ENCODE measurements at regions not wholly inside any gene's neighbourhood (a gene's known extent, or its start where the extent isn't known, plus 50 kb on each side); places are given as distances from the start of the nearest gene placed in this dataset.
A peak's percentile ranks its signal among the peaks of the same experiment; 100 is the strongest.

GRCh38 chr2:217273851-217274250, 414.0 kb upstream of the TNP1 start:
- Mint-ChIP-seq H3K27ac (no peak overlapping the region), H3K4me1 (no peaks in the 10 kb centered on the region), H3K9me3 (peaks cover 0 to 3% (median 0%) of the 10 kb centered on the region in 7 donors), H3K4me3 (no peak overlapping the region), H3K36me3 (peaks cover 0 to 2% of the 10 kb centered on the region in 2 donors), H3K27me3 (peaks cover 24 to 69% (median 47%) of the 10 kb centered on the region in 3 donors)
- ATAC-seq (ENCODE audit: low read depth in 2 of 2) = no peak
- no peak for DNase-seq

- ATAC-seq (ENCODE audit: low read depth in 2 of 2) (no peak), DNase-seq (no peak)
- H3K27me3 Mint-ChIP-seq = peaks cover 30 to 69% (median 46%) of the 10 kb centered on the region in 3 donors
- no peaks in the 10 kb centered on the region for H3K4me1 Mint-ChIP-seq
- H3K9me3 Mint-ChIP-seq = peaks cover 0 to 7% (median under 1%) of the 10 kb centered on the region in 7 donors
- no peak overlapping the region for H3K4me3 Mint-ChIP-seq
- H3K36me3 Mint-ChIP-seq = peaks cover 0 to 9% of the 10 kb centered on the region in 2 donors
- no peak overlapping the region for H3K27ac Mint-ChIP-seq
These were observed 413.3 kb upstream of the TNP1 start for GRCh38 chr2:217273162-217273561.

DNA sequence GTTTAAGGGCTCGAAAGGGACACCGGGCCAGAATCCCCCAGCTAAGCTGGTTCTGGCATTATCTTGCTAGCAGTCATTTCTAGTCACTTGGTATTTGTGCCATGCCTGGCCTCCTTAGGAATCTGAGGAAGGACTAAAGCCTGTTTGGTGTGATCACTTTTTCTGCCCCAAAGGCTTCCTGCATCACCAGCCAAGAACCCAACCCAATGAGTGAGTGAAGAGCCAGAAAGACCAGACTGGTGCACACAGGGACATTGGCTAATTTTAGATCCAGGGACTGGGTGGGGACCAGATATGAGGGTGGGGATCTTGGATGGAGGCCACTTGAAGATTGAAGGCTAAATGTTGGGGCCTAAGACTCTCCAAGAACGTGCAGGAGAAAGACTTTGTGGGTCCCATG, 411.9 kb upstream of the TNP1 start:
- H3K27ac Mint-ChIP-seq = no peak overlapping the region
- peaks cover 7 to 19% of the 10 kb centered on the region in 2 donors for H3K36me3 Mint-ChIP-seq
- H3K4me1 Mint-ChIP-seq = no peaks in the 10 kb centered on the region
- H3K9me3 Mint-ChIP-seq = peaks cover 5 to 20% (median 13%) of the 10 kb centered on the region in 7 donors
- peaks cover 38 to 67% (median 51%) of the 10 kb centered on the region in 3 donors for H3K27me3 Mint-ChIP-seq
- no peak overlapping the region for H3K4me3 Mint-ChIP-seq
- ATAC-seq (ENCODE audit: low read depth in 2 of 2) (no peak), DNase-seq (no peak)

- Mint-ChIP-seq H3K36me3 (peaks cover 7 to 19% of the 10 kb centered on the region in 2 donors), H3K27me3 (peaks cover 39 to 68% (median 46%) of the 10 kb centered on the region in 3 donors), H3K9me3 (peaks cover 5 to 27% (median 18%) of the 10 kb centered on the region in 7 donors), H3K4me1 (no peaks in the 10 kb centered on the region), H3K4me3 (no peak overlapping the region), H3K27ac (no peak overlapping the region)
- no peak for ATAC-seq (ENCODE audit: low read depth in 2 of 2)
- no peak for DNase-seq
These were observed 410.7 kb upstream of the TNP1 start for GRCh38 chr2:217270485-217271121.

DNA sequence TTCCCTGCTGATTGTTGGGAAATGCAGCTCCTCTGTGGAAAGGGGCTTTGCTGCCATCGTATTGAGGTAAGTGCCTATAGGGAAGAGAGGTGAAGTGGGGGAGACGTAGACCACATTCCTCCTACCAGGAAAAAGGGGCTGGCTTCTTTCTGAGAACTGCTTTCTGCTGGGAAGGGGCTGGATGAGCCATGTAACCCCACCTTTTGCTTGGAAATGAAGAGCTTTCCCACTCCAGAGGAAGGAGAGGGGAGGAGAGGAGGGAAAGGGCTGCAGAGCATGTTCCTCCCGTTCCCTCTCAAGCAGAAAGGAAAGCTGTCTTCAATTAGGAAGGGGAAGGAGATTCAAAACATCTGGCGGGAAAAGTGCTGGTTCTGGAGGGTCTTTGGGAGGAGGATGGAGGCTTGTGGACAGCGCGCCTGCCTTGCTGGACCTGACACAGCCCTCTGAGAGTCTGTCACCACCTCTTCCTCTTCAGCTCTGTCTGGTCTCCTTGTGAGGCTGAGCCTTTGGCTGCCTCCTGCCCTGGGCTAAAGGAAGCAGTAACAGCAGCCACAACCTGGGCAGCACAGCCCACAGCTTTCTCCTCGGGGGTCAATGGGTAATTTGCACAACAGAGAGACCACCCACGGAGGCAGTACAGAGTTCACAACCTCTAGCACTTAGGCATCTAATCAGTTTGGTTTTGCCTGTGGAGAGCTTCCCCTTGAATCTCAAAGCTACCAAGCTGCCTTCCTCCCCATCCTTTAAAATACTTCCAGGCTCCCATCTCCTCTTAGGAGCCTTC, 410.0 kb upstream of the TNP1 start:
- DNase-seq (no peak), ATAC-seq (ENCODE audit: low read depth in 2 of 2) (no peak)
- Mint-ChIP-seq H3K4me1 (no peaks in the 10 kb centered on the region), H3K36me3 (peaks cover 7 to 19% of the 10 kb centered on the region in 2 donors), H3K27ac (no peak overlapping the region), H3K9me3 (peaks cover 5 to 27% (median 18%) of the 10 kb centered on the region in 7 donors), H3K4me3 (no peak overlapping the region), H3K27me3 (peaks cover 42 to 61% (median 43%) of the 10 kb centered on the region in 3 donors)

DNA sequence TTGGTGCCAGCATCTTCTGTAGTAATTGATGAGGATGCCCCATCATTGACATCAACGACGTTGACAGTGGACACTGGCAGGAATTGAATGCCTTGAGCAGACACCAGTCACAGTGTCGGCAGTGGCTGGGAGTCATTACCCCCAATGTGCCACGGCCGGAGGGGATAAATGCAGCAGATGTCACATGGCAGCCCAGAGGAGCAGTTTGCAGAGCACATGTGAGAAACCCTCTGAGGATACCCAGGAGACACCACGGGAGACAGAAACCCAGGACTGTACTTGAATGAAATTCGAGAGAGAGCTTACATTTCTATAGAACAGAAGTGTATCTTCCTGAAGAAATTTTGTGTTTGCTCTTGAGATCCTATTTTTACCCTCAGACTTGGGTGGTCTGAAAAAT, 409.1 kb upstream of the TNP1 start:
- H3K9me3 Mint-ChIP-seq = peaks cover 5 to 25% (median 18%) of the 10 kb centered on the region in 7 donors
- peaks cover 7 to 19% of the 10 kb centered on the region in 2 donors for H3K36me3 Mint-ChIP-seq
- no peak for ATAC-seq (ENCODE audit: low read depth in 2 of 2)
- peaks cover 46 to 54% (median 51%) of the 10 kb centered on the region in 3 donors for H3K27me3 Mint-ChIP-seq
- DNase-seq = no peak
- H3K4me1 Mint-ChIP-seq = no peaks in the 10 kb centered on the region
- no peak overlapping the region for H3K27ac Mint-ChIP-seq
- H3K4me3 Mint-ChIP-seq = no peak overlapping the region

DNA sequence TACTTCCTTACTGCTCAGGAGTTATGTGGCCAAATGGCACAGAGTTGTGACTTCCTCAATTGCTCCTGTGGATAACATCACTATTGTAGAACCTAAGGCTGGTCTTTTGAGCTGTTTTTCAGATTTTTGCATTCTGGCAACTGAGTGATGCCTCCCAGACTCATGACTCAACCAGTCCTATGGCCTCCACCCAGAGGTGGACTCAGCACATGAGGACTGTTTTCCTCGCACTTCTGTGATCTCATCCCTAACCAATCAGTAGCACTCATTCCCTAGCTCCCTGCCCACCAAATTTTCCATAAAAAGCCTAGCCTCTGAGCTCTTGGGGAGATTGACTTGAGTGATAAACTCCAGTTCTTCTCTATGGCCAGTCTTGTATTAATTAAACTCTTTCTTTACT, 407.9 kb upstream of the TNP1 start:
- Mint-ChIP-seq H3K27me3 (peaks cover 46 to 59% (median 55%) of the 10 kb centered on the region in 3 donors), H3K9me3 (peaks cover 5 to 25% (median 18%) of the 10 kb centered on the region in 7 donors), H3K36me3 (peaks cover 7 to 19% of the 10 kb centered on the region in 2 donors), H3K4me3 (no peak overlapping the region), H3K27ac (no peak overlapping the region), H3K4me1 (no peaks in the 10 kb centered on the region)
- ATAC-seq (ENCODE audit: low read depth in 2 of 2) (no peak), DNase-seq (no peak)

GRCh38 chr2:217263756-217264155, 403.9 kb upstream of the TNP1 start:
- ATAC-seq (ENCODE audit: low read depth in 2 of 2) = no peak
- DNase-seq = no peak
- H3K9me3 Mint-ChIP-seq = peaks cover 8 to 28% (median 19%) of the 10 kb centered on the region in 7 donors
- H3K27me3 Mint-ChIP-seq = peaks cover 47 to 57% (median 54%) of the 10 kb centered on the region in 3 donors
- H3K27ac Mint-ChIP-seq = no peak overlapping the region
- no peaks in the 10 kb centered on the region for H3K4me1 Mint-ChIP-seq
- H3K4me3 Mint-ChIP-seq = no peak overlapping the region
- H3K36me3 Mint-ChIP-seq = peaks cover 7 to 16% of the 10 kb centered on the region in 2 donors

DNA sequence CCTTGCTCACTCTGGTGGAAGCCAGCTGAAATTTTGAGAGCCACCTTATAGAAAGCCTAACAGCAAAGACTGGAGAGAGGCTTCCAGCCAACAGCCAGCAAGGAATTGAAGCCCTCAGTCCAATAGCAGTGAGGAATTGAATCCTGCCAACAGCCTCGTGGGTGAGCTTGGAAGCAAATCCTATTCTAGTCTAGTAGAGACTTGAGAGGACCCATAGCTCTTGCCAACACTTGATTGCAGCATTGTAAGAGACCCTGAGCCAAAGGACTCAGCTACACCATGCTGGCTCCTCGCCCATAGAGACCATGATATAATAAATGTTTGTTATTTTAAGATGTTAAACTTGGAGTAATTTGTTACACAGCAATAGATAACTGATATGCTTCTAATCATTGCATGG, 403.0 kb upstream of the TNP1 start:
- peaks cover 7 to 25% (median 15%) of the 10 kb centered on the region in 7 donors for H3K9me3 Mint-ChIP-seq
- peaks cover 49 to 56% (median 51%) of the 10 kb centered on the region in 3 donors for H3K27me3 Mint-ChIP-seq
- no peak for DNase-seq
- H3K27ac Mint-ChIP-seq = peak overlapping the region in 1 of 6 donors; percentile 15
- no peak overlapping the region for H3K4me3 Mint-ChIP-seq
- no peaks in the 10 kb centered on the region for H3K4me1 Mint-ChIP-seq
- ATAC-seq (ENCODE audit: low read depth in 2 of 2) = no peak
- peaks cover 7 to 8% of the 10 kb centered on the region in 2 donors for H3K36me3 Mint-ChIP-seq

DNA sequence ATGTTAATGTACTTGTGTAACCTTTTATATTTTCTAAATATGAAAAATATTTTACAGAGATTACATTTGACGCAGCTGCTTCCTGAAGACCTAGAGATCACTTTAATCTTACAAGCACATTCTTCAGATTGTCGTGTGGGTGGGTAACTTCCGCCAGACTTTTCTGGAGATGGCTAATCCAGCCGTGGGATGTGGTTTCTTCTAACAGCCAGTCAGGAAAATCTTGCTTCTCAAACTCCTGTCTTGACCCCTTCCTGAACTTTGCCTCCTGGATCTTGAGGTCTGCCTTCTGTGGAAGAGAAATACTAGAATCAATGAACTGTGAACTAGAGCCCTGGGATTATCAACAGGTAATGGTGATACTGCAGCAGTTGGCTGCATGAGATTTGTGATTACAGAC, 401.6 kb upstream of the TNP1 start:
- H3K27ac Mint-ChIP-seq = no peak overlapping the region
- H3K9me3 Mint-ChIP-seq = peaks cover 0 to 14% (median 7%) of the 10 kb centered on the region in 7 donors
- H3K4me1 Mint-ChIP-seq = no peaks in the 10 kb centered on the region
- no peaks in the 10 kb centered on the region for H3K36me3 Mint-ChIP-seq
- ATAC-seq (ENCODE audit: low read depth in 2 of 2) = no peak
- no peak for DNase-seq
- peak overlapping the region in 1 of 8 donors; percentile 29 for H3K4me3 Mint-ChIP-seq
- H3K27me3 Mint-ChIP-seq = peaks cover 48 to 59% (median 54%) of the 10 kb centered on the region in 3 donors

DNA sequence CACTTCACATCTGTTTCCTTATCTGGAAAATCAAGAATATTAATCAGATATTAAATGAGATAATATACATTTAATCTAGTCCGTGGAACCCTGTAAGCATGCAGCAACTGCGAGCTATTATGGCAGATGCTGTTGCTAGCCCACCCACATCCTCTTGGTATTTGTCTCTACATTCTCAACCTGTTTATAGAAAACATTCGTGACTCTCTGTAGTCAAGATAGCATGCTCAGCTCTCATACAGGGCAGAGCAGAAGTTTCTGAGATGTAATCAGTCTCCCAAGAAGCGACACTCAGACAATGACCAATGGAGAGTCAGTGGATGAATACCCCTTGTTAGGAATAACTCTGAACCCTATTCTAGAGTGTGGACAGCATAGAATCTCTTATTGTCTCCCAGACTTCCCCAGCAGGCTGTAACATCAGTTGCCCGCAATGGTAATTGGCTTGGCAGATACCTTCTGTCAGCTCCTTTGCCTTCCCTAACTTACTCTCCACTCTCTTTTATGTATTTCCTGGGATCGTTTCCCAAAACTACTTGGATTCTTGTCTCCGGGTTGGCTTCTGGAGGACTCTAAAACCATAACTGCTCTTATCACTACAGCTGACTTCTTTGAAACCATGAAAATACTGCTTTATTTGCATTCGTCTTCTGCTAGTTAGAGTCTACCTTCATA, 400.7 kb upstream of the TNP1 start:
- Mint-ChIP-seq H3K36me3 (no peaks in the 10 kb centered on the region), H3K4me1 (no peaks in the 10 kb centered on the region), H3K4me3 (no peak overlapping the region), H3K27me3 (peaks cover 56 to 61% (median 59%) of the 10 kb centered on the region in 3 donors), H3K27ac (no peak overlapping the region), H3K9me3 (peaks cover 0 to 6% (median 4%) of the 10 kb centered on the region in 7 donors)
- no peak for DNase-seq
- ATAC-seq (ENCODE audit: low read depth in 2 of 2) = no peak

- Mint-ChIP-seq H3K27me3 (peaks cover 61 to 71% (median 63%) of the 10 kb centered on the region in 3 donors), H3K4me1 (no peaks in the 10 kb centered on the region), H3K36me3 (no peaks in the 10 kb centered on the region), H3K9me3 (peaks cover 2 to 10% (median 5%) of the 10 kb centered on the region in 7 donors), H3K27ac (no peak overlapping the region), H3K4me3 (no peak overlapping the region)
- no peak for ATAC-seq (ENCODE audit: low read depth in 2 of 2)
- no peak for DNase-seq
These were observed 398.3 kb upstream of the TNP1 start for GRCh38 chr2:217258170-217258569.

DNA sequence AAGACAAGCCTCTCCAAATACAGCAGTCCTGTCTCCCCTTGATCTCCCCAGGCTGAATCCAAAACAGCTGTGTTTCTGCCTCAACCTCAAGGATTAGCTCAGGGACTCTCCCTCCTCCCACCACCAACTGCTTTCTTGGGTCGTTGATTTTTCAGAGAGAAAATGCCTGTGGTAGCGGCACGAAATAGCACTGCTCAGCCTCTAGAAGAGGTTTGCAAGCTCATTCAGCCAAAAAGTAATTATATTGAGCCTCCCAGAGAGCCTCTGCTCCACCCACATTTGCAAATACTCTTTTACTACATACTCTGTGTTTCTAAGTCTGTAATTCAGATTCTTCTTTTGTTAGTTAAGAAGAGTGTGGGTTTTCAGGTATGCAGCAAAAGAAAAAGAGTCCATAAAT, 396.4 kb upstream of the TNP1 start:
- peaks cover 0 to 10% (median 5%) of the 10 kb centered on the region in 7 donors for H3K9me3 Mint-ChIP-seq
- no peaks in the 10 kb centered on the region for H3K36me3 Mint-ChIP-seq
- H3K27ac Mint-ChIP-seq = no peak overlapping the region
- ATAC-seq (ENCODE audit: low read depth in 2 of 2) (no peak), DNase-seq (no peak)
- H3K4me1 Mint-ChIP-seq = no peaks in the 10 kb centered on the region
- H3K4me3 Mint-ChIP-seq = no peak overlapping the region
- peaks cover 50 to 71% (median 70%) of the 10 kb centered on the region in 3 donors for H3K27me3 Mint-ChIP-seq
